PC-3 (cell line): ENCODE measurements at regions not wholly inside any gene's neighbourhood (a gene's known extent, or its start where the extent isn't known, plus 50 kb on each side); places are given as distances from the start of the nearest gene placed in this dataset.

Source experiments
- ATAC-seq: fragments of 200-7000 bp; cut with Tn5 transposase; 2 replicates; pipeline ENCODE4 v1.9.1; 2020; ENCODE audit warnings: mild to moderate bottlenecking, moderate library complexity
- BruUV-seq: library from RNA; stranded (reverse); fragments of 400-500 nt; replicated peaks from 2 replicates; lab custom pipeline; 2021; lab: Mats Ljungman, UMichigan
- CTCF ChIA-PET: fragments of 300-600 bp; sonication (Branson Sonifier 250); formaldehyde crosslinking; loops from one replicate; lab custom pipeline; 2022; ENCODE audit warnings: antibody characterized with exemption; lab: Charles Lee
- POLR2A ChIA-PET: fragments of 300-600 bp; sonication (Branson Sonifier 250); formaldehyde crosslinking; loops from one replicate; lab custom pipeline; 2022; ENCODE audit warnings: antibody characterized with exemption; ENCODE audit not compliant: unreplicated experiment; lab: Charles Lee
- DNase-seq: peaks from one replicate; pipeline ENCODE4 v3.0.0-alpha.2; 2015
- H2AFZ ChIP-seq: fragments of 300-600 bp; sonication (generic); 2 replicates; pipeline ENCODE4 v1.6.0; 2016; ENCODE audit warnings: antibody characterized with exemption, low read length
- H3F3A ChIP-seq: fragments of 300-600 bp; sonication (generic); one replicate; pipeline ENCODE4 v1.6.0; 2017; ENCODE audit warnings: antibody characterized with exemption, low read length, control low read depth, mild to moderate bottlenecking; ENCODE audit not compliant: unreplicated experiment
- H3K27ac ChIP-seq: fragments of 300-600 bp; sonication (generic); 2 replicates; pipeline ENCODE4 v1.5.1; 2016; ENCODE audit warnings: mild to moderate bottlenecking, low read length
- H3K27me3 ChIP-seq: fragments of 300-600 bp; sonication (generic); 2 replicates; pipeline ENCODE4 v1.6.1; 2016; ENCODE audit warnings: low read length, mixed read lengths
- H3K36me3 ChIP-seq: fragments of 300-600 bp; sonication (generic); 2 replicates; pipeline ENCODE4 v1.6.1; 2016; ENCODE audit warnings: low read depth, mixed run types, low read length, mixed read lengths
- H3K4me1 ChIP-seq: fragments of 300-600 bp; sonication (generic); 2 replicates; pipeline ENCODE4 v1.5.1; 2016; ENCODE audit warnings: low read length; ENCODE audit not compliant: insufficient read depth
- H3K4me2 ChIP-seq: fragments of 300-600 bp; sonication (generic); 2 replicates; pipeline ENCODE4 v1.6.0; 2016; ENCODE audit warnings: low read length
- H3K4me3 ChIP-seq: fragments of 300-600 bp; sonication (generic); 2 replicates; pipeline ENCODE4 v1.5.1; 2016; ENCODE audit warnings: mild to moderate bottlenecking, low read length, mixed read lengths
- H3K79me2 ChIP-seq: fragments of 300-600 bp; sonication (generic); 2 replicates; pipeline ENCODE4 v1.6.1; 2017; ENCODE audit warnings: low read length, mixed read lengths
- H3K9ac ChIP-seq: fragments of 300-600 bp; sonication (generic); 2 replicates; pipeline ENCODE4 v1.6.0; 2016; ENCODE audit warnings: mild to moderate bottlenecking, low read length
- H3K9me2 ChIP-seq: fragments of 300-600 bp; sonication (generic); replicated peaks from 2 replicates; pipeline ENCODE4 v1.6.1; 2016; ENCODE audit warnings: mixed run types, low read length, mixed read lengths
- H3K9me3 ChIP-seq: fragments of 300-600 bp; sonication (generic); 2 replicates; pipeline ENCODE4 v1.6.1; 2016; ENCODE audit warnings: low read length, mixed read lengths
- H4K20me1 ChIP-seq: fragments of 300-600 bp; sonication (generic); 2 replicates; pipeline ENCODE4 v1.6.1; 2016; ENCODE audit warnings: low read length, mixed read lengths
- EZH2 ChIP-seq: fragments of 300-600 bp; sonication (generic); IDR thresholded peaks from one replicate; pipeline ENCODE4 v1.6.1; 2017; ENCODE audit warnings: antibody characterized with exemption, mild to moderate bottlenecking, low read length; ENCODE audit not compliant: unreplicated experiment
- EZH2phosphoT487 ChIP-seq: fragments of 300-600 bp; sonication (generic); IDR thresholded peaks from 2 replicates; pipeline ENCODE4 v1.6.1; 2018; ENCODE audit warnings: mild to moderate bottlenecking, antibody characterized with exemption, low read length, borderline replicate concordance
- intact Hi-C: fragments of 100-400 bp; cut with micrococcal nuclease; formaldehyde crosslinking; loops from 2 replicates; pipeline ENCODE4 v1.9.0; 2023
- TF ChIP-seq, protein P1 (sequence below): fragments of 300-600 bp; sonication (generic); conservative IDR thresholded peaks from 2 replicates; pipeline ENCODE4 v1.5.1; 2017; ENCODE audit warnings: antibody characterized with exemption, low read depth, mild to moderate bottlenecking, low read length

DNA sequence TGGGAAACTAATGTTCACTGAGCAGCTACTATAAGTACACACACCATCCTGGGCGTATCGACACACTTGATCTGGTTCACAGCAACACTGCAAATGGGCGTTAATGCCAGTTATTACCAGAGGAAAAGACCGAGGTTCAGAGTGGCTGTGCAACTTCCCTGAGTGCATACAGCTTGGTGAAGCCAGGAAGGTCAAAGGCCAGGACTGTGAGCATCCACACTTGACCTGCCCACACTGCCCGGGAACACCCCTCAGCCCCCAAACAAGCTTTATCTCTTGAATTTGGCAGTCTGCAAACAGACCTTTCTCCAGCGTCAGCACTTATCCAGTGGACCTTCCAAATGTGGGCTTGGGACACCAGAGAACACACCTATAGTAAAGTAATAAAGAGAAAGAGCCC is 312.6 kb downstream of the BCL11B start:
- intact Hi-C loops = no loop called here

DNA sequence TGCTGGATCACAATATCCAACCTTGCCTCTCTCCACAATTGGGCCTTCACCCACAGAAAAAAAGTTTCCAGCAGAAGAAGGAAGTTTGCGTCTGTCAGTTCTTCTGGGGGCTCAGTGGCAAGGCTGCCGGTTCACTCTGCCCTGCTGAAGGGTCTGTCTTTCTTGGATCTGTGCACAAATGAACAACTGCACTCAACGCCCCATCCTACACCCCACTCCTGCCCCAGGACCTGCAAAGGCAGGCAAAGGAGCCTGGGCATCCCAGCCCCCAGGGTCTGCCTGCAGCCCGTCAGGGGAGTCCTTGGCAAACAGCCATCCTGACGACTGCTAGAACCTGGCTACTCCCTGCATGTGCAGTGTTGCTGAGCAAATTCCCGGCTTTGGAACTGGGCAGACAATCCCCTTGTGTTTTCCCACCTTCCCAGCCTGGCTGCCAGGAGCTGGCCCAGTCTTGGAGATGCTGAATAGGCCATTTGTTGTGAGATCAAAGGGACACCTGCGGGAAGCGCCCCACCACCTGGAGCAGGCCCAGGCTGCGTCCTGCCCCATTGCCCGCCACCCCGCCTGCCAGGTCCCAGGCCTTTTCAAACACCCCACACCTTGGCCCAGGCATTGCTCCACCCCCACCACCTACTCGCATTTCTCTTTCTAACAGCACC is 311.9 kb downstream of the BCL11B start:
- Histone ChIP-seq H3K4me1 (no peaks in the 10 kb centered on the region), H2AFZ (no peak overlapping the region), H3F3A (no peaks in the 10 kb centered on the region), H3K9ac (no peak overlapping the region), H3K27ac (no peak overlapping the region), H3K9me2 (no peaks in the 10 kb centered on the region), H3K9me3 (no peaks in the 10 kb centered on the region), H4K20me1 (no peaks in the 10 kb centered on the region), H3K4me2 (no peak overlapping the region), H3K27me3 (peaks cover 40% of the 10 kb centered on the region), H3K79me2 (no peaks in the 10 kb centered on the region), H3K4me3 (no peak overlapping the region), H3K36me3 (no peaks in the 10 kb centered on the region)
- DNase-seq (no peak), ATAC-seq (no peak)
- intact Hi-C loops = no loop called here
- CTCF ChIA-PET = no interaction called here
- TF ChIP-seq EZH2 = no peak
- TF ChIP-seq, protein P1, sequence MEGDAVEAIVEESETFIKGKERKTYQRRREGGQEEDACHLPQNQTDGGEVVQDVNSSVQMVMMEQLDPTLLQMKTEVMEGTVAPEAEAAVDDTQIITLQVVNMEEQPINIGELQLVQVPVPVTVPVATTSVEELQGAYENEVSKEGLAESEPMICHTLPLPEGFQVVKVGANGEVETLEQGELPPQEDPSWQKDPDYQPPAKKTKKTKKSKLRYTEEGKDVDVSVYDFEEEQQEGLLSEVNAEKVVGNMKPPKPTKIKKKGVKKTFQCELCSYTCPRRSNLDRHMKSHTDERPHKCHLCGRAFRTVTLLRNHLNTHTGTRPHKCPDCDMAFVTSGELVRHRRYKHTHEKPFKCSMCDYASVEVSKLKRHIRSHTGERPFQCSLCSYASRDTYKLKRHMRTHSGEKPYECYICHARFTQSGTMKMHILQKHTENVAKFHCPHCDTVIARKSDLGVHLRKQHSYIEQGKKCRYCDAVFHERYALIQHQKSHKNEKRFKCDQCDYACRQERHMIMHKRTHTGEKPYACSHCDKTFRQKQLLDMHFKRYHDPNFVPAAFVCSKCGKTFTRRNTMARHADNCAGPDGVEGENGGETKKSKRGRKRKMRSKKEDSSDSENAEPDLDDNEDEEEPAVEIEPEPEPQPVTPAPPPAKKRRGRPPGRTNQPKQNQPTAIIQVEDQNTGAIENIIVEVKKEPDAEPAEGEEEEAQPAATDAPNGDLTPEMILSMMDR = no peak
- no peak for TF ChIP-seq EZH2phosphoT487
- BruUV-seq = no TSS peak
- POLR2A ChIA-PET = no interaction called here

More for the DNA sequence above, 312.6 kb downstream of the BCL11B start:
- H3K9me2 ChIP-seq = no peaks in the 10 kb centered on the region
- peaks cover 43% of the 10 kb centered on the region for H3K27me3 ChIP-seq
- POLR2A ChIA-PET = no interaction called here
- H3K9ac ChIP-seq = no peak overlapping the region
- CTCF ChIA-PET = no interaction called here
- H3K4me3 ChIP-seq = no peak overlapping the region
- no peaks in the 10 kb centered on the region for H3K9me3 ChIP-seq
- no peaks in the 10 kb centered on the region for H3K79me2 ChIP-seq
- no peak overlapping the region for H3K4me2 ChIP-seq
- DNase-seq (no peak), ATAC-seq (no peak)
- H4K20me1 ChIP-seq = no peaks in the 10 kb centered on the region
- BruUV-seq = no TSS peak
- H3K27ac ChIP-seq = no peak overlapping the region
- H3K36me3 ChIP-seq = no peaks in the 10 kb centered on the region
- TF ChIP-seq, protein P1 = no peak
- no peak for TF ChIP-seq EZH2
- TF ChIP-seq EZH2phosphoT487 = no peak
- H2AFZ ChIP-seq = no peak overlapping the region
- no peaks in the 10 kb centered on the region for H3K4me1 ChIP-seq
- H3F3A ChIP-seq = no peaks in the 10 kb centered on the region

- Histone ChIP-seq H3F3A (no peaks in the 10 kb centered on the region), H3K27ac (no peak overlapping the region), H3K9me2 (no peaks in the 10 kb centered on the region), H3K4me2 (no peak overlapping the region), H3K9ac (no peak overlapping the region), H3K4me1 (no peaks in the 10 kb centered on the region), H3K79me2 (no peaks in the 10 kb centered on the region), H2AFZ (no peak overlapping the region), H3K4me3 (no peak overlapping the region), H3K27me3 (peaks cover 37% of the 10 kb centered on the region), H3K9me3 (no peaks in the 10 kb centered on the region), H4K20me1 (no peaks in the 10 kb centered on the region), H3K36me3 (no peaks in the 10 kb centered on the region)
- DNase-seq (no peak), ATAC-seq (no peak)
- intact Hi-C loops = no loop called here
- ChIA-PET CTCF (no interaction called here), POLR2A (no interaction called here)
- TF ChIP-seq, protein P1 = no peak
- BruUV-seq = no TSS peak
These were observed 311.4 kb downstream of the BCL11B start for GRCh38 chr14:98960617-98961013.
